ENCODE measurements at regions not wholly inside any gene's neighbourhood (a gene's known extent, or its start where the extent isn't known, plus 50 kb on each side); places are given as distances from the start of the nearest gene placed in this dataset.

- no peak for TF ChIP-seq CTCF (IDR thresholded peaks at IDR 0.05)
- no peak for TF ChIP-seq POLR2A (IDR thresholded peaks at IDR 0.05)
- no peak for TF ChIP-seq POLR2AphosphoS5 (IDR thresholded peaks at IDR 0.05; ENCODE audit: insufficient read depth in 1 of 2, low read depth in 1 of 2)
Measured at GRCh38 chr6:164020142-164020541, 605.6 kb downstream of the QKI start.
